Duodenal mucosa (tissue), 2 donors: ENCODE measurements at regions not wholly inside any gene's neighbourhood (a gene's known extent, or its start where the extent isn't known, plus 50 kb on each side); places are given as distances from the start of the nearest gene placed in this dataset.

Experiments
- H3K27ac ChIP-seq: one replicate; pipeline ENCODE4 v1.7.0; 2013; ENCODE audit warnings: low read depth, low read length
- H3K27me3 ChIP-seq, 2 donors: one replicate each; pipeline ENCODE4 v1.7.0; 2013; ENCODE audit warnings: low read length in 2 of 2, control low read depth in 1 of 2; ENCODE audit not compliant: insufficient read depth in 2 of 2, control insufficient read depth in 1 of 2
- H3K36me3 ChIP-seq, 2 donors: one replicate each; pipeline ENCODE4 v1.7.0; 2013; ENCODE audit warnings: low read length in 2 of 2, control low read depth in 1 of 2; ENCODE audit not compliant: insufficient read depth in 2 of 2, control insufficient read depth in 1 of 2
- H3K4me1 ChIP-seq, 2 donors: one replicate each; pipeline ENCODE4 v1.7.0; 2013; ENCODE audit warnings: low read length in 2 of 2, control low read depth in 1 of 2; ENCODE audit not compliant: insufficient read depth in 2 of 2, control insufficient read depth in 1 of 2
- H3K4me3 ChIP-seq, 2 donors: one replicate each; pipeline ENCODE4 v1.7.0; 2013; ENCODE audit warnings: low read length in 2 of 2, low read depth in 1 of 2
- H3K9ac ChIP-seq, 2 donors: one replicate each; pipeline ENCODE4 v1.7.0; 2013; ENCODE audit warnings: low read length in 2 of 2, low read depth in 1 of 2
- H3K9me3 ChIP-seq, 2 donors: one replicate each; pipeline ENCODE4 v1.7.0; 2013; ENCODE audit warnings: low read length in 2 of 2, control low read depth in 1 of 2; ENCODE audit not compliant: control insufficient read depth in 1 of 2

GRCh38 chr10:44820094-44820493 is 91.0 kb upstream of the TMEM72 start:
- Histone ChIP-seq H3K27me3 (peaks cover 0 to 6% of the 10 kb centered on the region in 2 donors), H3K9me3 (no peaks in the 10 kb centered on the region), H3K4me1 (no peaks in the 10 kb centered on the region), H3K9ac (no peak overlapping the region), H3K27ac (no peak overlapping the region), H3K36me3 (no peaks in the 10 kb centered on the region), H3K4me3 (no peak overlapping the region)

- Histone ChIP-seq H3K36me3 (no peaks in the 10 kb centered on the region), H3K4me1 (no peaks in the 10 kb centered on the region), H3K27me3 (peaks cover 0 to 6% of the 10 kb centered on the region in 2 donors), H3K9me3 (no peaks in the 10 kb centered on the region), H3K4me3 (no peak overlapping the region), H3K27ac (no peak overlapping the region), H3K9ac (no peak overlapping the region)
Observed at GRCh38 chr10:44821290-44821689, 89.8 kb upstream of the TMEM72 start.

- H3K27ac ChIP-seq = no peak overlapping the region
- H3K27me3 ChIP-seq = peaks cover 0 to 6% of the 10 kb centered on the region in 2 donors
- no peak overlapping the region for H3K4me3 ChIP-seq
- H3K9me3 ChIP-seq = no peaks in the 10 kb centered on the region
- no peaks in the 10 kb centered on the region for H3K36me3 ChIP-seq
- no peaks in the 10 kb centered on the region for H3K4me1 ChIP-seq
- no peak overlapping the region for H3K9ac ChIP-seq
Observed at GRCh38 chr10:44822349-44822748, 88.8 kb upstream of the TMEM72 start.

GRCh38 chr10:44822966-44823365 is 88.2 kb upstream of the TMEM72 start:
- Histone ChIP-seq H3K4me1 (no peaks in the 10 kb centered on the region), H3K9me3 (no peaks in the 10 kb centered on the region), H3K27me3 (peaks cover 0 to 6% of the 10 kb centered on the region in 2 donors), H3K36me3 (no peaks in the 10 kb centered on the region), H3K9ac (no peak overlapping the region), H3K27ac (no peak overlapping the region), H3K4me3 (no peak overlapping the region)

GRCh38 chr10:44824607-44825006 is 86.5 kb upstream of the TMEM72 start:
- Histone ChIP-seq H3K9ac (no peak overlapping the region), H3K9me3 (no peaks in the 10 kb centered on the region), H3K4me1 (no peaks in the 10 kb centered on the region), H3K4me3 (no peak overlapping the region), H3K27ac (no peak overlapping the region), H3K36me3 (no peaks in the 10 kb centered on the region), H3K27me3 (no peaks in the 10 kb centered on the region)

GRCh38 chr10:44827431-44828006 is 83.6 kb upstream of the TMEM72 start:
- Histone ChIP-seq H3K9me3 (no peaks in the 10 kb centered on the region), H3K27ac (no peak overlapping the region), H3K27me3 (no peaks in the 10 kb centered on the region), H3K4me3 (no peak overlapping the region), H3K36me3 (no peaks in the 10 kb centered on the region), H3K9ac (no peak overlapping the region), H3K4me1 (no peaks in the 10 kb centered on the region)

- no peak overlapping the region for H3K4me3 ChIP-seq
- H3K9me3 ChIP-seq = no peaks in the 10 kb centered on the region
- H3K27ac ChIP-seq = no peak overlapping the region
- no peak overlapping the region for H3K9ac ChIP-seq
- no peaks in the 10 kb centered on the region for H3K4me1 ChIP-seq
- H3K27me3 ChIP-seq = no peaks in the 10 kb centered on the region
- no peaks in the 10 kb centered on the region for H3K36me3 ChIP-seq
Observed at GRCh38 chr10:44828508-44829142, 82.5 kb upstream of the TMEM72 start.

GRCh38 chr10:44829426-44829825 is 81.7 kb upstream of the TMEM72 start:
- H3K9me3 ChIP-seq = no peaks in the 10 kb centered on the region

GRCh38 chr10:44830022-44830421 is 81.1 kb upstream of the TMEM72 start:
- Histone ChIP-seq H3K27ac (no peak overlapping the region), H3K9ac (no peak overlapping the region), H3K4me3 (no peak overlapping the region), H3K36me3 (no peaks in the 10 kb centered on the region), H3K27me3 (no peaks in the 10 kb centered on the region), H3K9me3 (no peaks in the 10 kb centered on the region), H3K4me1 (no peaks in the 10 kb centered on the region)

More at GRCh38 chr10:44829426-44829825, 81.7 kb upstream of the TMEM72 start:
- no peaks in the 10 kb centered on the region for H3K4me1 ChIP-seq
- H3K27ac ChIP-seq = no peak overlapping the region
- no peaks in the 10 kb centered on the region for H3K36me3 ChIP-seq
- no peak overlapping the region for H3K4me3 ChIP-seq
- no peak overlapping the region for H3K9ac ChIP-seq
- no peaks in the 10 kb centered on the region for H3K27me3 ChIP-seq

GRCh38 chr10:44831581-44831980 is 79.6 kb upstream of the TMEM72 start:
- H3K27ac ChIP-seq = no peak overlapping the region
- H3K4me1 ChIP-seq = no peaks in the 10 kb centered on the region
- H3K4me3 ChIP-seq = no peak overlapping the region
- H3K27me3 ChIP-seq = no peaks in the 10 kb centered on the region
- H3K36me3 ChIP-seq = no peaks in the 10 kb centered on the region
- no peaks in the 10 kb centered on the region for H3K9me3 ChIP-seq
- no peak overlapping the region for H3K9ac ChIP-seq
